HG03378 (cell line): ENCODE measurements at regions not wholly inside any gene's neighbourhood (a gene's known extent, or its start where the extent isn't known, plus 50 kb on each side); places are given as distances from the start of the nearest gene placed in this dataset.
"Not testable (repeated sequence)": the region's sequence is repeated elsewhere in the genome, so short reads cannot be mapped to it uniquely, and the experiment has no call there.

Experiments
- ATAC-seq: cut with Tn5 transposase; IDR thresholded peaks from one replicate; pipeline ENCODE4 v1.9.1; 2021; ENCODE audit warnings: mild to moderate bottlenecking, moderate library complexity; ENCODE audit not compliant: unreplicated experiment

DNA sequence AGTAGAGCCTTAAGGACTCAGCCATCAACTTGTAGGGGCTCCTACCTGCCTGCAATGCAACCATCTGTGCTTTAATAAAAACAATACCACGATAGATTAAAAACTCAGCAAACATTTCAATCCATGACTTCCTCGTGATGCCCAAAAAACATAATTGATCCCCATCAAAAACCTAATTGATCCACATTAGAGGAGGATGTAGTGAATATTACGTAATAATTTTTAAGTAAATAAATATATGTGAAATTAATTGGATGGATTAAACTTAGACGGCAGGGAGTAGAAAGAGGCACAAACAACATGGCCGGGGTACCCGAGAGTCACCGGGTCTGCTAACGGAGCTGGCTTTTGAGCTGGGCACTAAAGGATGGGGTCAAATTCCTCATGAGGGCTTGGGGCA, 87.3 kb downstream of the ARL4C start:
- ATAC-seq, result no peak

DNA sequence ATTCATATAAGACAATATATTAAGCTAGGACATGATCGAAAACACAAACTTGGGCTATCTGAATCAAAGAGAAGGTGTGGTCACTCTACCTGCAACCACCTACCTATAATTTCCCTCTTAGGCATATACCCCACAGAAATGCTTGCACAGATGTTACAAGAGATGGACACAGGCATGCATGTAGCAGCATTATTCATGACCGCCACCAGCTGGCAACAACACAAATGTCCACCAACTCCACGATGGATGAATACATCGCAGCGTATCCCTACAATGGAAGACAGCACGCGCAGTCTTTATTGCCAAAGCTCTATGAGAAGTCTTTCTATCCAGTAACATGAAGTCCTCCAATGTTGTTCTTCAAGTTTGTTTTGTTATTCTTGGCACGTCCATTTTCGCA, 90.8 kb downstream of the ARL4C start:
- ATAC-seq, result no peak

DNA sequence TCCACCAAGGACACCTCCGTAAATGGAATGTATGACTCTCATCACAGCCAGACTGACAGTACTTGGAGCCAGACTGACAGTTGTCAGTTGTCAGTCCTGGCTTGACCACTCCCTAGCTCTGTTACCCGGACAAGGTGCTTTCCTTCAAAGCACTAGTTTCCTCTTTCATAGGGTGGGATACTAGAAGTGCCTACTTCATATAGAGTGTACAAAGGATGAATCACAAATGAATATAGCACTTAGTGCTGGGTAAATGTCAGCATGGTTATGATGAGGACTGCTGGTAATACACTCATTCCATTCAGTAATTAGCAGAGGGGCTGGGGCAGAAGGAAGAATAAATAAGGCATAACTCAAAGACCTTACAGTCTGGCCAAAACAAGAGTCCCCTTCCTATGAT, 91.4 kb downstream of the ARL4C start:
- ATAC-seq, result no peak

DNA sequence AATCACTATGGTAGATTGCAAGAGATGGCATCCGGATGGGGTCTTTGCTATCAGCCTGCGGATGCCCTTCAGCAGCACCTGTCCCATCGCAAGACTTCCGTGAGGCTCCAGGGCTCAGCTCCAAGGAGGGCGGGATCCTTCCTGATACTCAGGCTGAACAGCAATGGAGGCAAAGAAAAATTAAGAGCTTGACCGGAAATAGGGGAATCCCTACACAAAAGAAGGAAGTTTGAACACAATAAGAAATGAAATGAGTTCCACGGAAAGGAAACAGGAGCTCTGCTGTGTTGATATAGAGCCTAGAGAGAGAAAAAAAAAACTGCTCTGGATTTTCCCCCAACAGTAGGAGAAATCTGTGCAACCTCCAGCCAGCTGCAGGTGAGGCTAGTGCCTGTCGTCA, 91.9 kb downstream of the ARL4C start:
- ATAC-seq, result no peak

DNA sequence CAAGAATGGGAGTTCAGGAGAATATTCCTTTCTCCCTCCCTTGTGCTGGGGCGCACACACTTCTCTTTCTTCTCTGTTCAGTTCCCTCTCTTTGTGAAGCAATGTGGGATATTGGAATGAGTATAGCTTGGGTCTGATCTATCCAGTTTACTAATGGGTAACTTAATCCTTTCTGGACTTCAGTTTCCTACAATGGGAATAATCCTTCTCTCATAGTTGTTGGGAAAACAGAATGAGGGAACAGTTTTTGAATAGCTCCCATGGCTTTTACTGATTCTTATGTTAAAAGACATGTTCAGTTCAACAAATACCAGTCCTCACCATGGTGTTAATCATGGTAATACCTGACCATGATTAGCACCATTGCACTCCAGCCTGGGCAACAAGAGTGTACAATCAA, 93.1 kb downstream of the ARL4C start:
- no peak for ATAC-seq

DNA sequence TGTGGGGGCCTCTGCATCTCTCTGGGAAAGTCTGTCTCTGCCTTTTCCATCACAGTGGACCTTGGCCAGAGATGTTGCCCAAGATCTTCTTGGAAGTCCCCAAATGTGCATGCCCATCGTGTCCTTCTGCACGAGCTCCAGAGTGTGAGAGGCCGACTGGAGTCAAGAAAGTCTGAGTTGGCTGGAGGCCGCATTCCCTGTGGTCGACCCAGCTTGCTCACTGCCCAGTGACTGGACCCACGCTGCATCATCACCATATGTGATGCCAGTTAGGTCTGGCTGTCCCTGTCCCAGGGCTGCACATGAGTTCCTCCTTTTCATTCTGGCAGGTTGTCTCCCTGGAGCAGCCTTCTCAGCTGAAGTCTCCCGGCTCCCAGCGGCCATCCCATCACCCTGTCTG, 93.8 kb downstream of the ARL4C start:
- ATAC-seq, result no peak

DNA sequence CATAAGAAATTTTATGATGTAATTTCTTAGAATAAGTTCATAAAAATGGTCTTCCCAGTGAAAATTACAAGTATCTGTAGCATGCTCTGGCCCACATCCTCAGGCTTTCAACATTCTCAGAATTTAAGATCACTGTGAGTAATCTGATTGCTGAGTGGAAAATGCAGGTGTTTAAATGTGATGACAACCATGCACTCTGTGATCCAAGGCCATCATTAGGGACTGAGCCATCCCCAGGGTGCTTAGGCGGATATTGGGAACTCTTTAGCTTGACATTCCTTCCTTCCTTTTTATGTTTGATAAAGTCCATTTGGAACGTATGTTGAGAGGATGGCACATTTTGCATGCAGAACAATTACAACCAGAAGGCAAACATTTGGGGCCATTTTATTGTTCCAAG, 95.5 kb downstream of the ARL4C start:
- no peak for ATAC-seq

DNA sequence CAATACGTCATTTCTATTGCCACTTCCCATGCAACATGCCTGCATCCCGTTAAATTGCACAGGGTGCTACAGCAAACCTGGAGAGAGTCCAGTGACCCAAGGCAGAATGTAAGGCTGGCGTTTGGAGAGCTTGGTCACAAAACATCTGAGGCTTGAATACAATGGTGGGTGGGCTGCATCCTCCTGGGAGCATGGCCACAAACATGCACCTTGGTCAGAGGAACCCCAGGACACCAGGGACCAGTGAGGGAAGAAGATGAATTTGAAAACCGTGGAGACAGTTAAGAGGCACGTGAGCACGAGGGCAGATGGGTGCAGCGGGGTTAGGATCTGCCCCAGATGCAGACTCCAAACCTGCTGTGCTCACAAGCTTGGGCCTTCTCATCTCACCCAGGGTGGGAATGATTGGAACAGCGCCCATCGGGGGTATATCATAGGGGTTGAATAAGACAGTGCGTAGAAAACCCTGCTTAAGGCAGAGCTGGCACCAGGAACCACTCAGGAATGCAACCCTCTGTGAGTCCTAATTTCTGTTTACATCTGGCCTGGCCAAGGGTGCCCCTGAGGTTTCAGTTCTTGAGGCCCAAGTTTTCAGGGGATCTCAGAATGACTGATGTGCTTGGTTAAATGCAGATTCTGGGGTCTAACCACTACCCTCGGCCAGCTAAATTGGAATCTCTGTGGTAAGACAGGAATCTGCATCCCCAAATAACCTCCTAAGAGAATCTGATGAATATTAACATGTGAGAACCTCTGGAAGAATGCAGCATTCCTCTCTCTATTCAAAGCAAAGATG, 97.2 kb downstream of the ARL4C start:
- no peak for ATAC-seq

DNA sequence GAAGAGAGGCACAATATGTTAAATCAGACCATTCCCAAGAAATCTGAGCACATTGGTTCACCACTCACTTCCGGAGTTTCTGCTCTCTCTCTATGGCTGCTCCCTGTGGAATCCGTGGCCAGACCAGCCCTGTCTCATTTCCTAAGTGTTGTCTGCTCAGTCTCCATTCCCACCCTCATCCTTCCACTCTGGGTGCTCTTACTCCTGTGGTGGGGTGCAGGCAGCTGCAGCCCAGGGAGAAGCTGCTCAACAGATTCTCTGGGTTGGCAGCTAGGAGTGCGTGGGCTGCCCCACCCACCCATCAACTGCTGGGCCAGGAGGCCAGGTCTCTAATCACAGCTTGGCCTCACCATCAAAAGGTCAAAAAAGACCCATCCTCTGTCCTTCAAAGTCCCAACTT, 98.3 kb downstream of the ARL4C start:
- no peak for ATAC-seq

DNA sequence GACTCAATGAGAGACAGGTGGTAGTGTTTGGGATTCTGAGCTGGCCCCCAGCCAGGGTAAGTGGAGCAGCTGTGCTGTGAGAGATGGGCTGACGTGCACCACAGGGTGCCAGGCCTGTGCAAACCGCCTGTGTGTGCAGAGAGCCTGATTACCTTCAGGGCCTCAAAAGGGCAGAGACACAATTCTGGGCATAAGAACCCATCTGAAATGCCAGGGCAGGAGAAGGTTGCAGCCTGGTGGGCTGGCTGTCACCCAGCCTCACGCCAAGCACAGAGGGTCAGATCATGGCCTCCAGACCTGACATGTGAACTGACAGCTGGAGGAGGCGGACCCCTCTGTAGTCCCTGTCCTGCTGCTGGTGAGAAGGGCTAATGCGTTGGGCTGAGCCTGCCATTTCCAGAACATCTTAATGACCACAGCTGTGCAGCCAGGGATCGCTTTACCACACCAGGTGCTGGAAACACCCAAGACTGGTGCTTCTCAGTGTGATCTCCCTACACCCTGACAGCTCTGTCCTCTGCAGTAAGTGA, 100.9 kb downstream of the ARL4C start:
- no peak for ATAC-seq

DNA sequence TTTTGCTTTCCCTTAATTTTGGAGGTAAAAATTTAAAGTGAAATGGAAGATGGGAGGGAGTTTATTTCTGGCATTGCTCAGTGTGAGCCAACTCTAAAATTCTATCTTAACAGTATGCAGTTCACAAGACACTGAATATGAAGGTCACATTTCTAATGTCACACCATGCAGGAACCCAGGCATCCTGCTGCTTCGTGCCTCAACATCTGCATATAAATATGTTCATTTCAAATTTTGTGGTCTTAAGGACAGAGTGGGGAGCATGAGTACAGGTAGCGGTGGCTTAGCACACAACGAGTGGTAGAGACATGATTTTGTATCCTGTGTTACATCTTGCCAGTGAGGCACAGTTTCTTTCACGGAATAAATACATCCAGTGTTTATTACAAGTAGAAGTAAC, 102.4 kb downstream of the ARL4C start:
- no peak for ATAC-seq

DNA sequence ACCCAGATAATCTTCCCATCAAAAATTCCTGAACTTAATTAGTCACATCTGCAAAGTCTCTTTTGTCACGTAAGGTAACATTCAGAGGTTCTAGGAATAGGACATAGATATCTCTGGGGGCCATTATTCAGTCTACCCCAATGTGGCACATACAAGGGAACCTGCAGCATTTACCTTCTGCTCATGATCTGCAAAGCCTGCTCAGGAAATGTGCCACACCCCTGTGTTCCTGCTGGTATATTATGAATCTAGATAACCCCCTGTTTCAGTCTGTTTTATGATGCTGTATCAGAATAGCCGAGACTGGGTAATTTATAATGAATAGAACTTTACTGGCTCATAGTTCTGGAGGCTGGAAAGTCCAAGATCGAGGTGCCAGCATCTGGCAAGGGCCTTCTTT, 103.5 kb downstream of the ARL4C start:
- ATAC-seq, result no peak

DNA sequence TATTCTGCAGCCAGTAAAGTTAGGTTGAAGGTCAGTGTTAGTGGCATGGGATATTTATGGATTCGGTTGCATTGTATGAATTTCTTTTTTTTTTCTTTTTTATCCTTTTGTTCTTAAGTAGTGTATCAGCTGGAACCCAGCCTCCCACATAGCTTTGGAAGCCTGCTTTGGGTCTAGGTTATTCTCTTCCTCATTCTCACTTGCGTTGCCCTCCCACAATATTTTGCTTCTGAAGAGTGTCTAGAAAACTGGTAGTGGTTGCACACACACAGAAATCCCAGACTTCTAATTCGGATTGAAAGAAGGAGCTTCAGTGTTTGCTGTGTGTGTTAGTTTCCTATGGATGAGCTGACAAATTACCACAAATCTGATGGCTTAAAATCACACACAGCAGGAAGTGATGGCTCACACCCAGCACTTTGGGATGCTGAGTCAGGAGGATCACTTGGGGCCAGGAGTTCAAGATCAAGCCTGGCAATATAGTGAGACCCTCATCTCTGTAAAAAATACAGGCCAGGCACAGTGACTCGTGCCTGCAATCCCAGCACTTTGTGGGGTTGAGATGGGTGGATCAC, 104.8 kb downstream of the ARL4C start:
- no peak for ATAC-seq

DNA sequence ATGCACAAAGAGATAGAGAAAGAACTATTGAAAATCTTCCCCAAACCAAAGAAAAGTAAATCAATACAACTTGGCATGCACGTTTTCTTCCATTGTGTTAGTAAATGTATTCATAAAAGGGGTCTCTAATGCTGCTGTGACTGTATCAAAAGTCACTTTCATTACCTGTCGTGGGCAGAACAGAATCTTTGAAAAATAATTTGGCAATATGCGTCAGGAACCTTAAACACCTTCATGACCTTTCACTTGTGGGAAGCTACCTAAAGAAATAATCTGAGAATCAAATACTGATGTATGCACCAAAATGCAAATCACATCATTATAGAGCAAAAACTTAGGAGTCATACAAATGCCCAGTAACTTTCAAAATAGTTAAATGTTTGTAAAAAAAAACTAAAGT, 105.3 kb downstream of the ARL4C start:
- ATAC-seq, result no peak

DNA sequence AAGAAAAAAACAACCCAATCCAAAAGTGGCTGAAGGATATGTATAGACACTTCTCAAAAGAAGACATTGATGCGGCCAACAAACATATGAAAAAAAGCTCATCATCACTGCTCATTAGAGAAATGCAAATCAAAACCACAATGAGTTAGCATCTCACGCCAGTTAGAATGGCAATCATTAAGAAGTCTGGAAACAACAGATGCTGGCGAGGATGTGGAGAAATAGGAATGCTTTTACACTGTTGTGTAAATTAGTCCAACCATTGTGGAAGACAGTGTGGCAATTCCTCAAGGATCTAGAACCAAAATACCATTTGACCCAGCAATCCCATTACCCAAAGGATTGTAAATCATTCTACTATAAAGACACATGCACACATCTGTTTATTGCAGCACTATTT, 107.2 kb downstream of the ARL4C start:
- ATAC-seq, result not testable (repeated sequence)

DNA sequence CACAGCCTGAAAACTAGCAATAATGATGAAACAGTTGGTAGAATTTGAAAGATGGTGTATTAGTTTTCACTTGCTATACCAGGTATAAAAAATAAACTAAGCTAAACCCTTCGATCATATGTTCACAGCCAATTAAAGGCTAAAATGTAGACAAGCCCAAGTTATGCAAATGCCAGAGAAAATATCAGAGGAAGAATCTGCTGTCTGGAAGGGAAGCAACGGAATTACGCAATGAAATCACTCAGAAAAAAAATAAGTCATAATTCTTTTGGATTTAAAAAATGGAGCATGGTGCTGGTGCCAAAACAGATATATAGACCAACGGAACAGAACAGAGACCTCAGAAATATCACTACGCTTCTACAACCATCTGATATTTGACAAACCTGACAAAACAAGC, 108.3 kb downstream of the ARL4C start:
- ATAC-seq, result no peak

DNA sequence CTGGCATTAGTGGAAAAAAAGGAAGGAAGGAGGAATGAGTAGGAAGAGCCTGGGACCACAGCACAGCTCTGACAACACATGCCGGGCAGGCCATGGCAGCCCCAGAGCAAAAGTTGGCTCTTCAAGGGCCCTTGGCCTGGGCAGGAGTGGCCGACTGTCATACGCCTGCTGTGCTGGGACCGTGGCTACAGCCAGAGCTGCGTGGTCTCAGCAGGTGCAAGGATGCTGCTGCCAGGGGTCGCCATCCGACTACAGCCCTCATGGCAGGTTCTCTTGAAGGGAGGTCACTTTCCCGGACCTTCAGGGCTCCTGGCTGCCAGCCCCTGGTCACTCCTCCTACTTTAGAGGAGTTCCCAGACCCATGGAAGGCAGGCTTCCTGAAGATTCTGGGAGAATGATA, 109.9 kb downstream of the ARL4C start:
- ATAC-seq, result no peak

DNA sequence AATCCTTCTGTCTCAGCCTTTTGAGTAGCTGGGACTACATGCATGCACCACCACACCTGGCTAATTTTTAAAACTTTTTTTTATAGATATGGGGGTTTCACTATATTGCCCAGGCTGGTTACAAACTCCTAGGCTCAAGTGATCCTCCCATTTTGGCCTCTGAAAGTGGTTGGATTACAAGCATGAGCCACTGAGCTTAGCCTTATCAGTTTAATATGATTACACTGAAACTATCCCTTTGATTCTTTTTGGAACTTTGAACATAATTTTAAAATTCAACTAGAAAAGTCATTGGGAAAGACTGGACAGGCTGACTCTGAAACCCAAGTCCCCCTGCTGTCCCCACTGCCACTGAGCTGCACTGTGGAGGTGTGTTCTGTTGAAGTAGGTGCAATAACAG, 114.8 kb downstream of the ARL4C start:
- no peak for ATAC-seq

DNA sequence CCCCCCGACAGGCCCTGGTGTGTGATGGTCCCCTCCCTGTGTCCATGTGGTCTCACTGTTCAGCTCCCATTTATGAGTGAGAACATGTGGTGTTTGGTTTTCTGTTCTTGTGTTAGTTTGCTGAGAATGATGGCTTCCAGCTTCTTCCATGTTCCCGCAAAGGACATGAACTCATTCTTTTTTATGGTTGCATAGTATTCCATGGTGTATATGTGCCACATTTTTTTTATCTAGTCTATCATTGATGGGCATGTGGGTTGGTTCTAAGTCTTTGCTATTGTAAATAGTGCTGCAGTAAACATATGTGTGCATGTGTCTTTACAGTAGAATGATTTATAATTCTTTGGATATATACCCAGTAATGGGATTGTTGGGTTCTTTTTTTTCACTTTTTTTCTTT, 117.9 kb downstream of the ARL4C start:
- not testable (repeated sequence) for ATAC-seq

DNA sequence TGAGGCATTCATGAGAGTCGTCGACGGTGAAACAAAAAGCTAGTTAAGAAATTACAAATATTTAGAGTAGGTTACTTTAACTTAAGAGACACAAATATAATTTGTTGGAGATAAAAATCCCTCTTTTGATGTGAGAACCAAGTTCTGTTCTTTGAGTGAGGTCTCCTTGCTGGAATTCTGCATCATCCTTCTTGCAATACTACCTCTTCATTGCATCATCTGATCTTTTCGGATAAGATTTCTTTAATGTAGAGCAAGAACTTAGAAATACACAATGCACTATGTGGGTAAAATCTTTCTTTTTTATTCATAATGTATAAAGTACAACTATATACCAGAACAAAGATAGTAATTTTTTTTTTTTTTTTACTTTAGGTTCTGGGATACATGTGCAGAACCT, 118.4 kb downstream of the ARL4C start:
- no peak for ATAC-seq

DNA sequence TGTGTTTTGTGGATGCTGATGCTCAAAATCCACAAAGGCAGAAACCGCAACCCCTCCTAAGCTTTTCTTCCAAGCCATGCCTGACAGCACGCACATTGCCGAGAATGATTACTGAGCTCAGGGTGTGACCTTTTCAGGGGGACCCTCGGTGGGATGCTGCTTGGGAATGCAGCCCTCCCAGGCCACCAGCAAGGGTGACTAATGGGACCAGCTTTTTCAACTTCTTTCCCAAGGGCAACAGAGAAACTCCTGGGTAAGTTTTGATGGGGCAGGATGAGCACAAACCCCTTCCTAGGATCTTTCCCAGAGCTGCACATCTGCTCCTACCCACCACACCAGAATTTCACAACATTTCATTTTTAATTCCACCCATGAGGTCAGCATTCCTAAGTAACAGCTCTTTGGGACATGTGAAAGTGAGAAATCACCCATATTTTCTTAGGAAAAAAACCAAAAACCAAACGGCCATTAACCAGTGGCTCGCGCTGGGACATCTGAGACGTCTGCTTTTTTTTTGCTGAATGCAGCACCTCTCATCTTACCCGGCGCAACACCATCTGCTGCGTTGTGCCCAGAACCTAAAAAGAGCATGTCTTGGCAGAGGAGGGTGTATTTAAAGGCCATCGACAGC, 119.0 kb downstream of the ARL4C start:
- ATAC-seq, result no peak

DNA sequence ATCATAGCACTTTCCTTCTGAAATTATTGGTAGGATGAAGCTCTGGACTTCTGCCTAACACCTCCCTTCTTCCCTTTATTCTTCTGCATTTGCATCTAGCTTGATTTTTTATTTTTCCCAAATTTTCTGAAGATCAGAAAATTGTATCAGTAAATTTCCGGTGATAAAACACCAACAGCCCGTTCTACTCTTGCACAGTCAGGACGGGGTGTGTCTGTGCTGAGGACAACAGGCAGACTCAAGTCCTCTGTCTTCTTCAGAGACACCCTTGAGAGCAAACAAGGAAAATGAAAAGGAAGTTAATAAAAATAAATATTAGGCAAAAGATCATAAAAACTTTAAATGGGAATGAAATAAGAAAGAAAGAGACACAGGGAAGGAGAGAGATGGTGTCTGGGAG, 120.7 kb downstream of the ARL4C start:
- ATAC-seq, result no peak
